Ecto neural progenitor cell (in vitro differentiated cells): ENCODE measurements at regions not wholly inside any gene's neighbourhood (a gene's known extent, or its start where the extent isn't known, plus 50 kb on each side); places are given as distances from the start of the nearest gene placed in this dataset.

Experiments used
- DNase-seq: peaks from one replicate; pipeline ENCODE4 v3.0.0-alpha.2; 2018; ENCODE audit warnings: low spot score

DNA sequence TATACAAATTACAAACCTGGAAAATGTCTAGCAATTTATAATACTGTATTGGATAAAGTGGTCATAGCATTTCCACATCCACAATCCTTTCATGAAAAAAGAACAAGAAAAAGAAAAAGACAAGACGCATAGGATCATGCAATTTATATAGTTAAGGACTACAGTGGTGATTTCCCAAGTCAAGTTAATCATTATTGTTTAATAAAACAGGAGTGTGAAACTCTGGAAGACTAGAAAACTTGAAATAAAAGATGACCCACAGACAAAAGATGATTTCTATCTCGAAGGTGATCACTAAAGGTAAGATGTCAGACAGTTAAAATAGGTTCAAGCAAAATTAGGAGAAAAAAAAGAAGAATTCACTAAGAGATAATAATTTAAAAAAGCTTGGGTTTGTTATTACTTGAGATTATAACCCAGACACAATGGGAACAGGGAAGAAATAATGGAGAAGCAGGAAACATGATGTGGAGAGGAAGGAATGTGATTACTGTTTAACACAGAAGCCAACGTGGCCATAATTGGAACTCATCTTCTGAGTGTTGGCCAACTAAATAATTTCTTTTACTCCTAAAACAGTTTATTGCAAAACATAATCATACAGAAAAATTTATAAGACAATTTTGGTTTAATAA lies 441.2 kb upstream of the ANO3 start:
- DNase-seq = no peak

DNA sequence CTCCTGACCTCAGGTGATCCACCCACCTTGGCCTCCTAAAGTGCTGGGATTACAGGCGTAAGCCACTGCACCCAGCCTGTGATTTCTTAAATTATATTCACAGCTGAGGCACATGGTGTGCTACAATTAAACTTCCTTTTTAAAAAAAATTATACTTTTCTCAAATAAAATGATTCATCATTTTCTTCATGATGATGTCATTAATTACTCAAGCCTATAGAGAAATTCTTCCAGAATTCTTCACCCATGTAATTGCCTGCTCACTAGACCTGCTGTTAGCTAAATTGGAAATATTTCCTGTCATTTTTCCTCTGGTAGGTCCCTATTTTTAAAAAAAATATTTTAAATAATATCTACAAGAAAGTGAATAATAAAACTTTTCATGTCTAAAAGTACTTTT lies 440.0 kb upstream of the ANO3 start:
- no peak for DNase-seq

DNA sequence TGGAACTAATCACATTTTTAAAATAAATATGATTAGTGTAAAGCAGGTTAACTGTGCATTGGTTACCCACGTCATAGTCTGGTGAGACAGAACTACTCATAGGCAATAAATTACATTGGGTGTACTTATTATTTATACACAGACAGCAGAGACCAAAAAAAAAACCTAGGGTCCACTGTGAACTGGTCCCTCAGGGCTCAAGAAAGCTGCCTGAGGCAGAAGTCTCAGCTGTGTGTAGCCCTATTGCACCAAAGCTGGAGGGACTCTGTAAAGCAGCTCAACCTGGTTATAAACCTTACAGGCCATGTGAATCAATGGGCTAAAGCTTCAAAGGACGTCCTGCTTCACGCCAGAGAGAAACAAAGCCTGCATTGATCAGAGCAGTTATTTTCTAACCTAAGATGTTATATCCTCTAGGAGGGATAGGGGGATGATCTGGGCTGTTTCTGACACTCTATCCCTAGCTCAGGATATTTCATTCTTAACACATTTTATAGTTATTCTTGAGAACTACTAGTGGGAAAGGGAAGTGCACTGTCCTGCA lies 432.2 kb upstream of the ANO3 start:
- no peak for DNase-seq

DNA sequence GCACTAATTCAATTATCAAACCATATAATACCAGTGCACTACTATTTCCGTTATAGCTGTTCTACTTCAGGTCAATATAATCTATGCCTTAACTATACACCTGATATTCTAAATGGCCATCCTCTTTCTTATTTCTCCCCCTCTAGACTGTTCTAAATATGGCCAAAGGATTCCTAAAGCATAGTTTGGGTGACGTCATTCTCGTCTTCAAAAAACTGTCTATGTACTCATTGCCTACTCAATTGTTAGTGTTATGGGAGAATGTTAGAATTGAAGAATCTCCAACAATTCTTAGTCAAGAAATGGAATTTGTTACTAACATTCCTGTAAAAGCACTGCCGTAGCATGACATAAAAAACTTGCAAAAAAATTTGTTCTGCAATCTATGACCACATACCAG lies 431.1 kb upstream of the ANO3 start:
- DNase-seq = no peak

DNA sequence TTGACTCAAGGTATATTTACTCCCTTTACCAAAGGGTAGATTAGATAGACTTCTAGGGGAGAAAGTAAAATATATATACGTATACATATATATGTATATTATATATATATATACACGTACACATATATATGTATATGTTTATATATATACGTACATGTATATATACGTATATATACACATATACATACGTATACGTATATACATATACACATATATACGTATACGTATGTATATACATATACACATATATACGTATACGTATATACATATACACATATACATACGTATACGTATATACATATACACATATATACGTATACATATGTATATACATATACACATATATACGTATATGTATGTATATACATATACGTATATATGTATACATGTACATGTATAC lies 430.5 kb upstream of the ANO3 start:
- no peak for DNase-seq

DNA sequence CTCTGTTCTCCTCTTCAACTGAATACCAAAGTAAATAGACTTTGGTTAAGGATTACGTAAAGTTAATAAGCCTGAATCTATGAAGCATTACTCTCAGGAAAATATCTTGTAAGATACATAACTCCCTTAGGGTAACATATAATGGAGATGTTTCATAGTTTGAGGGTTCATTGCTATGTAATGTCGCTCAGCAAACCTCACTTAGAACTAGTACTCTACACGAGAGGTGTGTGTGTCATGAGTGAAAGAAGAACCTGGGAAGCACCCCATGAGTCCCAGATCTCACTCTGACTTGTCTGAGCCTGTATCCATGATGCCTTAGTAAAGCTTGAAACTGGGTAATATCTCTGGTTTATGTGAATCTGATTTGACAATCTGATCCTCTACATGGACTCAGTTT lies 429.5 kb upstream of the ANO3 start:
- no peak for DNase-seq

DNA sequence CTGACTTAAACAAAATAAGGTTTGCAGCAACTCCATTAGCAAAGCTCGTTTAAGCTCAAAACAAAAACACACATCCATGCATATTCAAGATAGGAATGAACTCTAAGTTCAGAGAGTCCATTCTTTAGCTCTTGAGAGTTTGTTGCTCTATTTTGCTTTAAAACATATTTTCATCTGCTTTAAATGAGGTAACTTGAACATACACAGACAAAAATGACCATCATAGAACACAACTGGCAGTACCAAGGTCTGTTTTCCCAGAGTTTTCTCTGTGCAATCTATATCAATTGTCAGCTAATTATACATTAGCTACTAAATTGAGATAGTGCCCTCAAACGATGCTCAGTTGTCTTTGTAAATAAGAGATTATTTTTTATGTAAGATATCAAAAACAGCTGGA lies 423.2 kb upstream of the ANO3 start:
- no peak for DNase-seq

DNA sequence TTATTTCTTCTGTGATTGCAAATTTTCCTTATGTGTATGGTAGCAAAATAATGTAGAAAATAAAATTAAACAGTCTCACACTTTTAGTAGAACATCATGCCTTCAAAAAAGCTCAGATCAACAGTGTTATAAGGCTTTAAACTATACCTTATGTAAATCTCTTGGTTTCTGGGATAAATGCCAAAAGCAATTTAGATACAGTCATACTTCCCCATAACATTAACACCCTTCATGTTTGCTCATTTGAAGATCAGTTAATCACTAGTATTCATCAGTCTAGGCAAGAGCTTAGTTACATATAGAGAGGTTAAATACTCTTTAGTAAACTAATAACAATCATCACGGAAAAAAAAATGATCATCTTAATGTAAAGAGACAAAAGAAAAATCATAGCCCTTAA lies 421.8 kb upstream of the ANO3 start:
- no peak for DNase-seq

DNA sequence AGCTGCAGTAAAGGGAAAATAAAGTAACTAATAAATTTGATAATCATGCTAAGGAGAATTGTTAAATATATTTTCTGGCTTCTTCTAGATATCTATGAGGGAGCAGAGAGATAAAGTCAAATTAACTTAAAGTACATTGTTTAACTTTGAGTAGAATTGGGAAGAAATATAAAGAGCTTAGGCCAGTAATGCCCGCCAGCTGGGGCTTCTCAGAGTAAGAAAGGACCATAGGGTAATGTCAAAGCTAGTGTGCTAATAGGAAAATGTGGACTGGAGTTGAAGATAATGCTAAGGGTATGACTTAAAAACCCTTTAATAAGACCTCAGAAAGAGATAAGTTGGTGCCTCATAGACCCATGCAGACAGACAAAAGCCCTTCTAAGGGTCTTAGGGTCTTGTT lies 411.6 kb upstream of the ANO3 start:
- DNase-seq = no peak

DNA sequence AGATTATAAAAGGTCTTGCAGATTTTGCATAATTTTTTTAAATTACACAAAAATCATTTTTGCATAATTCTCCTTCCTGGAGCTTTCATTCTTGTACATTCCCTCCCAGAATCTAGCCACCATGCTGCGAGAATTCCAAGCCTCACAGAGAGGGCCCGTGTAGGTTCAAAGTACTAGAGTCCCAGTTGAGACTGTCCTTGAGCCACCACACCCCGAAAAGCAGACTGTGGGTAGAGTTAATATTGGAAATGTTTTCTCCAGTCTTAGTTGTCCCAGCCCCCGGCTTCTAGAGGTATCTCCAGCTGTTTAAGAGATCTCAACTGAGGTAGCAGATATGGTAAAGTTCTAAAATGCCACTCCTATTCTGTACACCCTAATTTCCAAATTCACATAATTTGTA lies 407.3 kb upstream of the ANO3 start:
- DNase-seq = no peak

DNA sequence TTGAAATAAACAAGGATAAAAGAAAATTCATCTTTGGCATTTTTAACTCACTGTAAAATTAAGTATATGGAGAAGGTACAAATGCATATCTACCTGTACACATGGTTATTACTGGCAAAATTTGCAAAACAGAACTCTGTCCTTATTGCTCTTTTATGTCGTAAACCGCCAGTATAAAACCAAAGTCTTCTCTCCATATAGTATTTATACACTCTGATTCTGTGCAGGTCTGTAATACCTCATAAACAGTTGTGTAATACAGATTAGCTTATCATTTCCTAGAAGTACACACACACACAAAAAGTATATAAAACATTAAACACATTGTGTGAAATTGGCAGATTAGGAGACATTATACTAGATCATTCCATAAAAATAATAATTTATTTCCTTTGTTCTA lies 406.6 kb upstream of the ANO3 start:
- DNase-seq = no peak

DNA sequence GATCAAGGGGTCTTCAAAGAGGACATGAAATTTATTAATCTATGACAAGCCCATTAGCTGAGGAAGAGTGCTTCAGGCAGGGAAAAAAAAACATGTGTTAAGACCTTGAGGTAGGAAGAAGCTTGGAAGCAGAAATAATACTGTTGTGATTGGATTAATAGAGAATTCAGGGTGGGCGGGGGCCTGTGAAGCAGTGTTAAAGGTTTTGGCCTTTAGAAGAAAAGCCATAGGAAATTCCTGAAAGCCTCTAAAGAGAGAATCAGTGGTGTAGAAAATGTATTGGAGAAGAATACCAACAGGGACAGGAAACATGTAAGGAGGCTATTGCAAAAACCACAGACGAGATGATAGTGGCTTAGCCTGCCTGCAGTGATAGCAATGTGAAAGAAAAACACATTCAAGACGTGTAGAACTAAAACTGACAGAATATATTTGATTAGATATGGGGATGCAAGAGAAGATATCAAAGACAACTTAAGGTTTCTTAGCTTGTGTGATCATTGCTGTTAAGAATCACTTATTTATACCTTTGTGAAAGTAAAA lies 404.4 kb upstream of the ANO3 start:
- DNase-seq = peak; percentile 47

DNA sequence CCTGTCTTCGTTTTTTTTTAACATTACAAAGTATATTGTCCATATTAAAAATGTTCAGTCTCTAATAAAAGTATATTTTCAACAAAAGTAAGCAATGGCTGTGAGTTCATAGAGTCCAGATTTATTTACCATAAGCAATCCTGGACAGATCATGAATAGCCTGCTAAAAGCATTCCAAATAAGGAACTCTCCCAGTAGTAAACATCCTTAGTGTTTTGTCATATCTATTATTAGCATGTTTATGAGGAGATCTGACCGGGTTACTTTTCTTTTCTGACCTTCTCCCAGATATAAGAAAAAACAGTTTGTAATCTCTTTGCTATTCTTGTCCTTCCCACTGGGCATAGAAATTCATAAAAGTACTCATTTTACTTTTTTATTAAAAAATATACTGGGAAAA lies 403.9 kb upstream of the ANO3 start:
- DNase-seq = no peak

DNA sequence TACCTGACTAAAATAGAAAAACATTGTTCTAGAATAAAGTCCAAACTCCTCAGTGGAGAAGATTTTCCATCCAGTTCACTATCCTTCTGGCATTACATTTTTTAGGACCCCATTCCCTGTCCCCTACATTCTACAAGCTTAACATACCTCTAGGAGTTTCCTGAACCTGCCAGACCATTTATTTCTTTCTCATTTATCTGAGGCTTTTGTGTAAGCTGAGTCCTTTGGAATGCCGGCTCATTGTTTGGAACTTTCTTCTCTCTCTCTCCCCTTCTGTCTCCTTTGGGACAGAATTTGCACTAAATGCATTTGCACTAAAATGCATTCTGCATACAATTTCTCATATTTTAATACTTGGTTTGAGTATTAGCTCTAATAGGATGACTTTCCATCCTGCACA lies 393.0 kb upstream of the ANO3 start:
- DNase-seq = no peak

DNA sequence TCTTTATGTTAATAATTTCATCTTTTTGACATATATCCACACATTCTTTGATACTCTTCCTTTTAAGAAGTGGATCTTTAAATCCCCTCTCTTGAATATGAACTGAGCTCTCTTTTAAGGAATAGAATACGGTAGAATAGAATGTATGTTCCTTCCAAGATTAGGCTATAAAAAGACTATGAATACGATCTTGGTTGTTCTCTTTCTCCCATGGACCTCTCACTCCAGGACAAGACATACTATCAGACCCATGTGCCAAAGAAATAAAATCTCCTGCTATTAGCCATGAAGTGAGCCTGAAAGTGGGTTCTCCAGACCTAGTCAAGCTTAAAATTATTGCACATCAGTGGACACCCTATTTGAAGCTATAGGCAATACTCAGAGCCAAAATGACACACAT lies 392.2 kb upstream of the ANO3 start:
- no peak for DNase-seq

DNA sequence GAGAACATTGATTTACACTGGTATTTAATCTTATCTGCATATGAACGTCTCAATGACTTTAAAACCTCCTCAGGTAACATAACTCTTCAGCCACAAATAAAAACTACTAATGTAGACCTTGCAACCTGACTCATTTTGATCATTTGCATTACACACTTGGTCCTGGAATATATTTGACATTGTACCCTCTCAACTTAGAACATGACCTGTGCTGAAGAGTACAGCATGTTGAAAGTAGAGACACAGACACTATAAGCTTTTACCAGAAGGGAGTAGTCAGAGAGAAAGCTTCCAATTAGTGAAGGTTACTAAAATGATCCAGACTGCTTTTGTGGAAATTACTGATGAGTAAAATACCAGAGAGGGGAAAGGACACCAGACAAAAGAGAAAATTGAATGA lies 390.6 kb upstream of the ANO3 start:
- no peak for DNase-seq

DNA sequence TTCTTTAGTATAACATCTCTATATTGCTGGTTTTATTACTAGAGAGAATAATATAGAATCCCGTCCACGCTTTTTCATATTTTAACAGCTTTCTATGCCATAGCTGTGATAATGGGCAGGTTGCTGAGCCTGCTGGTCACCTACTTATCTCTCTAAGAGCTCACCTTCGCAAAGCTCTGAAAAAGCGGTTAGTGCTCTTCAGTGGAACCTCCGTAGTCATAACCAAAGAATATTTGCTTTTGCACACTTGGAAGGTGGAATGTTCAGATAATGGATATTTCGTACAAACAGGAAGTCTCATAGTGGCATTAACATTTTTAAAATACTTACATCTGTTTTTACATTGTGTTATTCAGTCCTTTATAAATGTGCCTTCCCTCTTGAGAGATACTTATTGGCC lies 388.9 kb upstream of the ANO3 start:
- DNase-seq = no peak

DNA sequence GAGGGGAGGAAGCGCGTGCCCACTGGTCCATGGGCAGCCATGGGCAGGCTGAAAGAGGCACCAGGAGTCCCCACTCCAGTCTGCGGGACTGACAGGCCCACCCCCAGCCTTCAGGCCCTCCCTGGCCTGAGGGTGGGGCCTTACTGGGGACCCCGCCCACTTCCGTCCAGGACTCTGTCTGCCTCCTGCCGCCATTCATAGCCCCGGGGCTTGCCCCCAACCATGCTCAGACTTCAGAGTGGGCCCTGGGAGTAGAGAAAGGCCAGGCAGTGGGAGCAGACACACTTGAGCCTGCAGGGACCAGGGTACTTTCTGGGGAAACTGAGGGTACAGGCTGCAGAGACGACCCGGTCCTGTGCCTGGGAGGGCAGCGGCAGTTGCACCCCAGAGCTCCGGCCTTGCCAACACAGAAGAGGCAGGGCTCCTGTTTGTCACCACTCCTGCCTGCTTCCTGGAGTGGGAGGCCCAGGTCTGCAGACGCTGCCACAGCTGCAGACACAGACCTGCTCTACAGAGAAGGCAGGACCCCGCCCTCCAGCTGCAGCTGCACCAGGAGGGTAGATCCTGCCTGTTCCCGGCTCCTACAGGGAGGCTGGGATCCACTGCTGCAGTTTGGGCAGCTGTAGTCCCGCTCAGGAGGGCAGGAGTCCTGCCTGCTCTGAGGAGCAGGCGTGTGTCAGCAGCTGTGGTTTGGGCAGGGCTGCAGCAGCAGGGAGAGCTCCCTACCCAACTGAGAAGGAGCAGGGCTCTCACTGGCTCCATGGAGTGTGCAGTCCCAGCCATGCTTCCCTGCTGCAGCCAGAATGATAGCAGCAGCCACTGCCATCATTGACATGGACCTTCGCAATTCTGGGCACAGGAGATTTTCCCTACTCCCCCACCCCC lies 387.9 kb upstream of the ANO3 start:
- DNase-seq = no peak

DNA sequence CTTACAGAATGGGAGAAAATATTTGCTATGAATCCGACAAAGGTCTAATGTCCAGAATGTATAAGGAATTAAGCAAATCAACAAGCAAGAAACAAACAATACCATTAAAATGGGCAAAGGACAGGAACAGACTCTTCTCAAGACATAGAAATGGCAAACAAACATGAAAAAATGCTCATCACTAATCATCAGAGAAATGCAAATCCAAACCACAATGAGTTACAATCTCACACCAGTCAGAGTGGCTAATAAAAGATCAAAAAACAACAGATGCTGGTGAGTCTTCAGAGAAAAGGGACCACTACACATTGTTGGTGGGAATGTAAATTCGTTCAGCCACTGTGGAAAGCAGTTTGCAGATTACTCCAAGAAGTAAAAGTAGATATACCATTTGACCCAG lies 382.0 kb upstream of the ANO3 start:
- no peak for DNase-seq

DNA sequence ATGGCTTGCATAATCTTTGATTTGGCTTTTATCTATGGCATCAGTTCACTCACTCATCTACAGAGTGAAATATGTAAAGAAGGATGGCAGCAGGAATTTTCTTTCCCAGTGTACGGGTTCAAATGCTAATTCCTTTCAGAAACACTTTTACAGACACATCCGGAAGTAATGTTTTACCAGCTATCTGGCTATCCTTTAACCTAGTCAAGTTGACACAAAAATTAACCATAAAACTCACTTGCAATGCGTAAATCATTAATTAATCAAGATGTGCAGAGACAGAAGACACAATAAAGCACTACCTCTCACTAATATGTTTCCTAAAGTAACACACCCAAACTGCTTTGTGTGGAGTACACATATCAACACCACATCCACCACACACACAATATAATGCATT lies 378.9 kb upstream of the ANO3 start:
- DNase-seq = no peak

DNA sequence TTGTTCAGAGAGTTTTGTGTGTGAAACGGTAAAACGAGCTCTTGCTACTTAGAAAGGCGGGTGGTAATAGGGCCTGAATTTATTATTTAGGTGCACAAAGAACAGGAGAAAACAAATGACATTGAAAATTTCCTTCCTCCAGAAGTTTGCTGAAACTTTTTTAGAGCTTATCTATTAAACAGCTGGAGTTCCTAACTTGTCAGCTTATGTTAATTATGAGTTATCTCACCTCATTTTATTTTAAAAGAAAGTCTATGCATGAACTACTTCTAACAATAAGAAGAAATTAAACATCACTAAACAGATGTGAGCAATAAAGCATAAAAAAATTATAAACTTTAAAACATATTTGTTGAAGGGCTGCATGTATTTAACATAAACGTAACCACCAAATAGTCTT lies 373.9 kb upstream of the ANO3 start:
- DNase-seq = no peak

DNA sequence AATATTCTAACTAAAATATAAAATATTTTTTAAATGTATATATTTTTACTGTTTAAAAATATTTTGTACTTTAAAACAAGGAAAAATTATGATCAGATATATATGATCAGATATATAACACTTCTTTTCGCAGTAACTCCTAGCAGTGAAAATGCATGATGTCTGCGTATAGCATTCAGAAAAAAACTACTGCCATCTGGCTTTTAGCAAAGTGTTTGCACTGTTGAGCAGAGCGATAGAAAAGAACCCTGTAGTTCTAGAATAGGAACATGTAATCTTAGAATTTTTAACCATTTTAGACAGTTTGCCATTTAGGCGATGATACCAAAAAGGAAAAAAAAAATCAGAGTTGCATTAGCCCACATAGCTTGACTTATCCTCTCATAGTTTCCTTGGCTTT lies 370.4 kb upstream of the ANO3 start:
- no peak for DNase-seq

DNA sequence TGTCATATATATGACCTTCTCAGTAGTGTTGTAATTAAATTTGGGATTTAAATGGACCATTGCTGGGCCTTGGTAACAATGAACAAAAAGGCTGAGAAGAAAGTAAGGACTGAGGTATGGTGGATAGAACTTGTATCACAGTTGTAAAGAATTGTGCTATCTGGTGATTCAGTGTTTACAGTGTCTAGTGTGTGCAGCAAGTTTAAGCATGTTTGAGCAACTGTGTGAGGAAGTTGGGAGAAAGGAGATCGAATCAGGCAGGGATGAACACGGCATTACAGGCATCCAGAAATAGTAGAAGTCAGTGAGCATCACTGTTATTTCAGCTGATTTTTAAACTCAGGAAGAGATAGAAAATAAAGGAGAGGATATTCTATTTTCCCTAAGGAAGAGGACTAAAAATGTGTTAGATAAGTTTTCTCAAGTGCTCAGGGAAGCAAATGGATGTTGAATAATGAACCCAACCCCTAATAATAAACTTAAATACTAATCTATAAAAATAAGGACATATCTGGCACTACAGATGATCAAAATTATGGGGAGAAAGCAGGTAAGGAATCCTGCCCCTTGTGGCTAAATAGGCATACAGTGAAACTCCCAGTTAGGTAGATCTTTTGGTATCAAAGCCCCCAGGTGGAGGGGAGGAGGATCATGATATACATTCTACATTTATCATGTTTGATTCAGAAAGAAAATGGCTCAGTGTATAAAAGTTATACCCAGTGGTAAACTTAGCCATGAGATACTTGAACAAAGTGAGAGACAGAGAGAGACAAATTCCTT lies 361.0 kb upstream of the ANO3 start:
- DNase-seq = no peak
